Nephron (organoid): ENCODE measurements at regions not wholly inside any gene's neighbourhood (a gene's known extent, or its start where the extent isn't known, plus 50 kb on each side); places are given as distances from the start of the nearest gene placed in this dataset.

Experiments
- H3K27ac Mint-ChIP-seq, 3 experiments: 2 replicates each; pipeline ENCODE4 v1.8.0; 2020; ENCODE audit warnings: mixed read lengths in 3 of 3, mild to moderate bottlenecking in 2 of 3, moderate library complexity in 1 of 3
- H3K27me3 Mint-ChIP-seq: 2 replicates; pipeline ENCODE4 v1.8.0; 2021; ENCODE audit warnings: low read depth, mild to moderate bottlenecking, moderate library complexity, mixed read lengths
- H3K36me3 Mint-ChIP-seq: 2 replicates; pipeline ENCODE4 v1.8.0; 2020; ENCODE audit warnings: low read depth, mixed read lengths
- H3K4me1 Mint-ChIP-seq: 2 replicates; pipeline ENCODE4 v1.8.0; 2020; ENCODE audit warnings: mixed read lengths
- H3K4me3 Mint-ChIP-seq, 3 experiments: 2 replicates each; pipeline ENCODE4 v1.8.0; 2020; ENCODE audit warnings: mild to moderate bottlenecking in 3 of 3, mixed read lengths in 3 of 3, moderate library complexity in 2 of 3
- H3K9me3 Mint-ChIP-seq: 2 replicates; pipeline ENCODE4 v1.8.0; 2020; ENCODE audit warnings: mixed read lengths
- TF ChIP-seq, protein P1 (sequence below), 3 experiments: fragments of 200-600 bp; sonication (generic); IDR thresholded peaks; one replicate each; pipeline ENCODE4 v1.5.0; 2021; ENCODE audit warnings: antibody characterized with exemption in 3 of 3; ENCODE audit not compliant: unreplicated experiment in 3 of 3

GRCh38 chr2:220134756-220135534, 507.5 kb downstream of the SLC4A3 start:
- H3K4me1 Mint-ChIP-seq: no peaks in the 10 kb centered on the region
- H3K4me3 Mint-ChIP-seq: no peak overlapping the region
- no peak overlapping the region for H3K27ac Mint-ChIP-seq
- TF ChIP-seq, protein P1, sequence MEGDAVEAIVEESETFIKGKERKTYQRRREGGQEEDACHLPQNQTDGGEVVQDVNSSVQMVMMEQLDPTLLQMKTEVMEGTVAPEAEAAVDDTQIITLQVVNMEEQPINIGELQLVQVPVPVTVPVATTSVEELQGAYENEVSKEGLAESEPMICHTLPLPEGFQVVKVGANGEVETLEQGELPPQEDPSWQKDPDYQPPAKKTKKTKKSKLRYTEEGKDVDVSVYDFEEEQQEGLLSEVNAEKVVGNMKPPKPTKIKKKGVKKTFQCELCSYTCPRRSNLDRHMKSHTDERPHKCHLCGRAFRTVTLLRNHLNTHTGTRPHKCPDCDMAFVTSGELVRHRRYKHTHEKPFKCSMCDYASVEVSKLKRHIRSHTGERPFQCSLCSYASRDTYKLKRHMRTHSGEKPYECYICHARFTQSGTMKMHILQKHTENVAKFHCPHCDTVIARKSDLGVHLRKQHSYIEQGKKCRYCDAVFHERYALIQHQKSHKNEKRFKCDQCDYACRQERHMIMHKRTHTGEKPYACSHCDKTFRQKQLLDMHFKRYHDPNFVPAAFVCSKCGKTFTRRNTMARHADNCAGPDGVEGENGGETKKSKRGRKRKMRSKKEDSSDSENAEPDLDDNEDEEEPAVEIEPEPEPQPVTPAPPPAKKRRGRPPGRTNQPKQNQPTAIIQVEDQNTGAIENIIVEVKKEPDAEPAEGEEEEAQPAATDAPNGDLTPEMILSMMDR (IDR thresholded peaks at IDR 0.05; ENCODE audit: unreplicated experiment in 3 of 3): no peak
- no peaks in the 10 kb centered on the region for H3K27me3 Mint-ChIP-seq
- H3K36me3 Mint-ChIP-seq: peaks cover 14% of the 10 kb centered on the region
- H3K9me3 Mint-ChIP-seq: peaks cover 25% of the 10 kb centered on the region

DNA sequence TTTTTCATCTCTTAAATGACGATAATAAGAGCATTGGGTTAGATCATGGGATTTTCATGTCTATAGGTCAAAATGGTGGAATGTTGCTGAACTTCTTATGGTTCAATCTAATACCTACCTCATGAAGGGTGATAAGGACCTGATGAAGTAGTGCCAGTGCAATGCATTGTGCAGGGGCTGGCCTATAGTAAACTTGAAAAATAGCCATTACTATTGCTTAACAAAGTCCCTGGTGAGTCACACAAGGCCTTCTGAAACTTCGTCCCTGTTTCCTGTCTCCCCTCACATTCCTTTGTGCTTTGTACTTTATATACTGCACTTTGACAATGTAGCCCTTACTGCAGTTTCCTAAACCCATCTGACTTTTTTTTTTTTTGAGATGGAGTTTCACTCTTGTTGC, 515.9 kb downstream of the SLC4A3 start:
- Mint-ChIP-seq H3K27me3 (peaks cover 4% of the 10 kb centered on the region), H3K27ac (no peak overlapping the region), H3K4me1 (peaks cover 20% of the 10 kb centered on the region), H3K4me3 (no peak overlapping the region), H3K36me3 (no peaks in the 10 kb centered on the region), H3K9me3 (peaks cover 19% of the 10 kb centered on the region)
- TF ChIP-seq, protein P1 (IDR thresholded peaks at IDR 0.05; ENCODE audit: unreplicated experiment in 3 of 3): no peak

- Mint-ChIP-seq H3K4me1 (peaks cover 20% of the 10 kb centered on the region), H3K4me3 (no peak overlapping the region), H3K9me3 (peaks cover 19% of the 10 kb centered on the region), H3K36me3 (no peaks in the 10 kb centered on the region), H3K27me3 (peaks cover 4% of the 10 kb centered on the region), H3K27ac (no peak overlapping the region)
- TF ChIP-seq, protein P1 (IDR thresholded peaks at IDR 0.05; ENCODE audit: unreplicated experiment in 3 of 3): no peak
Measured at GRCh38 chr2:220144411-220144810, 517.0 kb downstream of the SLC4A3 start.

- TF ChIP-seq, protein P1 (IDR thresholded peaks at IDR 0.05; ENCODE audit: unreplicated experiment in 3 of 3): no peak
- Mint-ChIP-seq H3K27ac (peak overlapping the region in 1 of 3 experiments; percentile 80), H3K36me3 (no peaks in the 10 kb centered on the region), H3K4me3 (no peak overlapping the region), H3K27me3 (peaks cover 4% of the 10 kb centered on the region), H3K9me3 (peaks cover 8% of the 10 kb centered on the region), H3K4me1 (peaks cover 34% of the 10 kb centered on the region)
Measured at GRCh38 chr2:220147161-220148038, 520.0 kb downstream of the SLC4A3 start.

GRCh38 chr2:220148471-220149248, 521.2 kb downstream of the SLC4A3 start:
- Mint-ChIP-seq H3K4me3 (no peak overlapping the region), H3K9me3 (no peaks in the 10 kb centered on the region), H3K4me1 (peaks cover 42% of the 10 kb centered on the region), H3K36me3 (no peaks in the 10 kb centered on the region), H3K27me3 (peaks cover 4% of the 10 kb centered on the region), H3K27ac (no peak overlapping the region)
- TF ChIP-seq, protein P1 (IDR thresholded peaks at IDR 0.05; ENCODE audit: unreplicated experiment in 3 of 3): no peak
